ENCODE measurements at regions not wholly inside any gene's neighbourhood (a gene's known extent, or its start where the extent isn't known, plus 50 kb on each side); places are given as distances from the start of the nearest gene placed in this dataset.

DNA sequence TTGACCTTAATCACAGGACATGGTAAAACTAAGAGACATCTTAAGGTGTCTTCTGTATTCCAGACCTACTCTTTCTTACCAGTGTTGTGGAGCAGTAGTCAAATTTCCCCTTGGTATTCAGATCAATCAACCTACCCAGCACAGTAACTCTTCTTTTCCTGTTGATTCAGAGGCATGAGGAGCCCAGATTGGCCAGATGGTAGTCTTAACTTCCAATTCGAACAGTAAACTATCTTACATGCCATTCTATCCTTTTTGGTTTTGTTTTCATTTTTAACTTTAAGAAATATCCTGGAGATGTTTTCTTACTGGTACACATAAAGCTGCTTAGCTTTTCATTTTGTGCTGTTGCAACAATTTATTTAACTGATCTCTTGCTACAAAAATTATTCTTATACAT, 630.3 kb upstream of the PKDCC start:
- no peak overlapping the region for H3K27ac ChIP-seq
- intact Hi-C loops (cut with DNase I; ENCODE audit: low total_unique reads): no loop called here
- no peak for TF ChIP-seq POLR2A (IDR thresholded peaks at IDR 0.05)
- TF ChIP-seq, protein P1, sequence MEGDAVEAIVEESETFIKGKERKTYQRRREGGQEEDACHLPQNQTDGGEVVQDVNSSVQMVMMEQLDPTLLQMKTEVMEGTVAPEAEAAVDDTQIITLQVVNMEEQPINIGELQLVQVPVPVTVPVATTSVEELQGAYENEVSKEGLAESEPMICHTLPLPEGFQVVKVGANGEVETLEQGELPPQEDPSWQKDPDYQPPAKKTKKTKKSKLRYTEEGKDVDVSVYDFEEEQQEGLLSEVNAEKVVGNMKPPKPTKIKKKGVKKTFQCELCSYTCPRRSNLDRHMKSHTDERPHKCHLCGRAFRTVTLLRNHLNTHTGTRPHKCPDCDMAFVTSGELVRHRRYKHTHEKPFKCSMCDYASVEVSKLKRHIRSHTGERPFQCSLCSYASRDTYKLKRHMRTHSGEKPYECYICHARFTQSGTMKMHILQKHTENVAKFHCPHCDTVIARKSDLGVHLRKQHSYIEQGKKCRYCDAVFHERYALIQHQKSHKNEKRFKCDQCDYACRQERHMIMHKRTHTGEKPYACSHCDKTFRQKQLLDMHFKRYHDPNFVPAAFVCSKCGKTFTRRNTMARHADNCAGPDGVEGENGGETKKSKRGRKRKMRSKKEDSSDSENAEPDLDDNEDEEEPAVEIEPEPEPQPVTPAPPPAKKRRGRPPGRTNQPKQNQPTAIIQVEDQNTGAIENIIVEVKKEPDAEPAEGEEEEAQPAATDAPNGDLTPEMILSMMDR (IDR thresholded peaks at IDR 0.05): no peak
- no peaks in the 10 kb centered on the region for H3K9me3 ChIP-seq
- peaks cover 0 to 6% of the 10 kb centered on the region in 2 donors for H3K4me1 ChIP-seq
- H3K4me3 ChIP-seq: no peak overlapping the region
- no peaks in the 10 kb centered on the region for H3K27me3 ChIP-seq
- no peak for DNase-seq
- H3K36me3 ChIP-seq: no peaks in the 10 kb centered on the region

GRCh38 chr2:41420219-41420618, 627.6 kb upstream of the PKDCC start:
- DNase-seq: no peak
- intact Hi-C loops (cut with DNase I; ENCODE audit: low total_unique reads): no loop called here
- Histone ChIP-seq H3K9me3 (no peaks in the 10 kb centered on the region), H3K27ac (no peak overlapping the region), H3K27me3 (no peaks in the 10 kb centered on the region), H3K4me3 (no peak overlapping the region), H3K4me1 (peaks cover 0 to 6% of the 10 kb centered on the region in 2 donors), H3K36me3 (no peaks in the 10 kb centered on the region)
- TF ChIP-seq, protein P1 (IDR thresholded peaks at IDR 0.05): no peak
- TF ChIP-seq POLR2A (IDR thresholded peaks at IDR 0.05): no peak

GRCh38 chr2:41420872-41421271, 626.9 kb upstream of the PKDCC start:
- DNase-seq: no peak
- no peak for TF ChIP-seq POLR2A (IDR thresholded peaks at IDR 0.05)
- TF ChIP-seq, protein P1 (IDR thresholded peaks at IDR 0.05): no peak
- H3K27ac ChIP-seq: no peak overlapping the region
- H3K4me1 ChIP-seq: peaks cover 0 to 6% of the 10 kb centered on the region in 2 donors
- no peaks in the 10 kb centered on the region for H3K27me3 ChIP-seq
- intact Hi-C loops (cut with DNase I; ENCODE audit: low total_unique reads): no loop called here
- no peak overlapping the region for H3K4me3 ChIP-seq
- H3K9me3 ChIP-seq: no peaks in the 10 kb centered on the region
- H3K36me3 ChIP-seq: no peaks in the 10 kb centered on the region

- no peaks in the 10 kb centered on the region for H3K36me3 ChIP-seq
- TF ChIP-seq, protein P1 (IDR thresholded peaks at IDR 0.05): no peak
- TF ChIP-seq POLR2A (IDR thresholded peaks at IDR 0.05): no peak
- H3K27ac ChIP-seq: no peak overlapping the region
- no peaks in the 10 kb centered on the region for H3K9me3 ChIP-seq
- DNase-seq: no peak
- no peaks in the 10 kb centered on the region for H3K4me1 ChIP-seq
- intact Hi-C loops (cut with DNase I; ENCODE audit: low total_unique reads): no loop called here
- H3K4me3 ChIP-seq: no peak overlapping the region
- no peaks in the 10 kb centered on the region for H3K27me3 ChIP-seq
These were observed 616.1 kb upstream of the PKDCC start for GRCh38 chr2:41431756-41432155.

GRCh38 chr2:41432459-41432858, 615.4 kb upstream of the PKDCC start:
- H3K4me3 ChIP-seq: no peak overlapping the region
- no peaks in the 10 kb centered on the region for H3K4me1 ChIP-seq
- TF ChIP-seq, protein P1 (IDR thresholded peaks at IDR 0.05): no peak
- TF ChIP-seq POLR2A (IDR thresholded peaks at IDR 0.05): no peak
- no peaks in the 10 kb centered on the region for H3K27me3 ChIP-seq
- no peak overlapping the region for H3K27ac ChIP-seq
- H3K9me3 ChIP-seq: no peaks in the 10 kb centered on the region
- H3K36me3 ChIP-seq: no peaks in the 10 kb centered on the region
- intact Hi-C loops (cut with DNase I; ENCODE audit: low total_unique reads): no loop called here
- DNase-seq: no peak

Measured in uterus (tissue), 3 donors.